Erythroblast (primary cell): ENCODE measurements at regions not wholly inside any gene's neighbourhood (a gene's known extent, or its start where the extent isn't known, plus 50 kb on each side); places are given as distances from the start of the nearest gene placed in this dataset.

Source experiments
- GATA1 ChIP-seq: IDR thresholded peaks from 2 replicates; pipeline ENCODE4 v1.6.1; 2011; ENCODE audit warnings: low read depth, mild to moderate bottlenecking, control low read depth, low read length, moderate library complexity
- POLR2A ChIP-seq: IDR thresholded peaks from 2 replicates; pipeline ENCODE4 v1.6.1; 2011; ENCODE audit warnings: mild to moderate bottlenecking, low read length

DNA sequence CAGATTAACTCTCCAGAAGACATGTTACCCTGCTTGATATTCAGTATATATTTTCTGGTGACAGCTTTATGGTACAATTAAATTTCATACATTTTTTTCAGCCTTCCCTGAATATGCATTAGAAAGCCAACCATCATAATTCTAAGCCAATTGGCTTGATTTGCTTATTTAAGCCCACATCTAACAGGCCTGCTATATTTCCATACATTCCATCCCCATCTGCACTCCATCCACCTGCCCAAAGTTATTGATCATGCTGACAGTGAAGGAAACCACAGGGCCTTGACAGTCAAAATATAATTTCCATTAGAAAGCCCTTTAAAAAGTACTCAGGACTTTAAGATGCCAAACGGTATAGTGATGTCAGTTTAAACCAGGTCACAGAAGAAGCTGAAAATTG is 164.3 kb downstream of the GXYLT1 start:
- TF ChIP-seq POLR2A (no peak), GATA1 (no peak)
